Fibroblast of pulmonary artery (primary cell): ENCODE measurements at regions not wholly inside any gene's neighbourhood (a gene's known extent, or its start where the extent isn't known, plus 50 kb on each side); places are given as distances from the start of the nearest gene placed in this dataset.
"Not testable (repeated sequence)": the region's sequence is repeated elsewhere in the genome, so short reads cannot be mapped to it uniquely, and the experiment has no call there.

Experiments
- DNase-seq: peaks from one replicate; pipeline ENCODE4 v3.0.0-alpha.2; 2010; ENCODE audit warnings: low read depth
- H3K4me3 ChIP-seq: replicated peaks from 2 replicates; pipeline ENCODE4 v1.5.1; 2011; ENCODE audit warnings: low read depth, mild to moderate bottlenecking, control low read depth, low read length, moderate library complexity
- TF ChIP-seq, protein P1 (sequence below): IDR thresholded peaks from 2 replicates; pipeline ENCODE4 v1.5.1; 2011; ENCODE audit warnings: mild to moderate bottlenecking, control low read depth, low read length, inconsistent platforms; ENCODE audit errors: missing control alignments

GRCh38 chr20:60104993-60105803 lies 147.0 kb downstream of the CDH26 start:
- TF ChIP-seq, protein P1, sequence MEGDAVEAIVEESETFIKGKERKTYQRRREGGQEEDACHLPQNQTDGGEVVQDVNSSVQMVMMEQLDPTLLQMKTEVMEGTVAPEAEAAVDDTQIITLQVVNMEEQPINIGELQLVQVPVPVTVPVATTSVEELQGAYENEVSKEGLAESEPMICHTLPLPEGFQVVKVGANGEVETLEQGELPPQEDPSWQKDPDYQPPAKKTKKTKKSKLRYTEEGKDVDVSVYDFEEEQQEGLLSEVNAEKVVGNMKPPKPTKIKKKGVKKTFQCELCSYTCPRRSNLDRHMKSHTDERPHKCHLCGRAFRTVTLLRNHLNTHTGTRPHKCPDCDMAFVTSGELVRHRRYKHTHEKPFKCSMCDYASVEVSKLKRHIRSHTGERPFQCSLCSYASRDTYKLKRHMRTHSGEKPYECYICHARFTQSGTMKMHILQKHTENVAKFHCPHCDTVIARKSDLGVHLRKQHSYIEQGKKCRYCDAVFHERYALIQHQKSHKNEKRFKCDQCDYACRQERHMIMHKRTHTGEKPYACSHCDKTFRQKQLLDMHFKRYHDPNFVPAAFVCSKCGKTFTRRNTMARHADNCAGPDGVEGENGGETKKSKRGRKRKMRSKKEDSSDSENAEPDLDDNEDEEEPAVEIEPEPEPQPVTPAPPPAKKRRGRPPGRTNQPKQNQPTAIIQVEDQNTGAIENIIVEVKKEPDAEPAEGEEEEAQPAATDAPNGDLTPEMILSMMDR = no peak

GRCh38 chr20:60106186-60106585 lies 148.0 kb downstream of the CDH26 start:
- DNase-seq, H3K4me3 ChIP-seq: not testable (repeated sequence)

More at GRCh38 chr20:60104993-60105803, 147.0 kb downstream of the CDH26 start:
- DNase-seq = no peak
- no peak overlapping the region for H3K4me3 ChIP-seq

- DNase-seq = no peak
- TF ChIP-seq, protein P1 = no peak
- no peak overlapping the region for H3K4me3 ChIP-seq
Observed at GRCh38 chr20:60107621-60108390, 149.6 kb downstream of the CDH26 start.

GRCh38 chr20:60108397-60108796 lies 150.2 kb downstream of the CDH26 start:
- no peak overlapping the region for H3K4me3 ChIP-seq
- no peak for DNase-seq
- TF ChIP-seq, protein P1 = no peak

GRCh38 chr20:60113024-60113724 lies 155.0 kb downstream of the CDH26 start:
- DNase-seq = no peak
- TF ChIP-seq, protein P1 = no peak
- no peak overlapping the region for H3K4me3 ChIP-seq

DNA sequence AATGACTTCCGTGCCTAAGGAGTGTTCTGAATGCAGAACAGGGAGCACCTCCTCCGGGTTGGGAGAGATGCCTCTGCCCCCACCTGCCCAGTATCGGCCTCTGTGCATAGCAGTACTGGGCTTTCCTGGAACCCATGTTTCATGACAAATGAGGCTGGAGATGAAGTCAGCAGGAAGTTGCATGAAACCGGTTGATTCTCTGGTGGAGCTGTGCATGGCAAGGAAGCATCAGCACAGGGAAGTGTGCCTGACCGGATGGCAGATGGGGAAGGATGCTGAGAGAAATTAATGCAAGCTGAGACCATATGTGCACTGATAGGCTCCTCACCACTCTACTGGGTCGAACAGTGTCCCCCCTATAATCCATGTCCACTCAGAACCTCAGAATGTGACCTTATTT lies 155.5 kb downstream of the CDH26 start:
- no peak for DNase-seq
- TF ChIP-seq, protein P1 = no peak
- no peak overlapping the region for H3K4me3 ChIP-seq

GRCh38 chr20:60115451-60115850 lies 157.2 kb downstream of the CDH26 start:
- no peak overlapping the region for H3K4me3 ChIP-seq
- no peak for DNase-seq
- TF ChIP-seq, protein P1 = no peak
